ENCODE measurements at regions not wholly inside any gene's neighbourhood (a gene's known extent, or its start where the extent isn't known, plus 50 kb on each side); places are given as distances from the start of the nearest gene placed in this dataset.
A peak's percentile ranks its signal among the peaks of the same experiment; 100 is the strongest.
"Not testable (repeated sequence)": the region's sequence is repeated elsewhere in the genome, so short reads cannot be mapped to it uniquely, and the experiment has no call there.

GRCh38 chr7:150096213-150096994 is 222.6 kb downstream of the ATP6V0E2 start:
- H3K9me3 ChIP-seq; H3K27me3 ChIP-seq; H3K4me1 ChIP-seq; DNase-seq; H3K36me3 ChIP-seq; H3K4me3 ChIP-seq (ENCODE audit: low read depth, low read length): not testable (repeated sequence)

- H3K27me3 ChIP-seq; H3K4me3 ChIP-seq (ENCODE audit: low read depth, low read length); DNase-seq; H3K4me1 ChIP-seq; H3K9me3 ChIP-seq; H3K36me3 ChIP-seq: not testable (repeated sequence)
These were observed 224.6 kb upstream of the LRRC61 start for GRCh38 chr7:150098592-150098991.

GRCh38 chr7:150101282-150101681 is 221.9 kb upstream of the LRRC61 start:
- not testable (repeated sequence) for H3K9me3 ChIP-seq; DNase-seq; H3K4me1 ChIP-seq; H3K36me3 ChIP-seq; H3K4me3 ChIP-seq (ENCODE audit: low read depth, low read length); H3K27me3 ChIP-seq

DNA sequence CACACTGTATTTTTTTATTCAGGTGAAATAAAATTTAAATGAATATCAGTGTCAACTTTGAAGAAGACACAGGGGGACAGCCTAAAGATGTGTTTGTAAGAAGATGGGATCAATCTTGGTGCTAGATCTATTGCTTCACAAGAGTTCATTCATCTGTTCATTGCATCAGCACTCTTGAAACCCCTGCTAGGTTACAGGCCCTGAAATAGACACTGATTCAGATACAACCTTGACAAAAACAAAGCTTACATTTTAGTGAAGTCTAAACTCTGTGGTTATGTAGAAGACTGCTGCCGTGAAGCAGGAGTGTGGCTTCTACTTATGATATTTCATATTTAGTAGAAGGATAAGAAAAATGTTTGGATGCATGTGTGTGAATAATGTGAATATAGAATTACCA is 215.9 kb upstream of the LRRC61 start:
- not testable (repeated sequence) for H3K27me3 ChIP-seq

GRCh38 chr7:150110375-150110820 is 212.8 kb upstream of the LRRC61 start:
- H3K27me3 ChIP-seq; H3K4me3 ChIP-seq (ENCODE audit: low read depth, low read length); H3K36me3 ChIP-seq; H3K4me1 ChIP-seq; H3K9me3 ChIP-seq: not testable (repeated sequence)
- peak; percentile 87 for DNase-seq

More for the DNA sequence above, 215.9 kb upstream of the LRRC61 start:
- H3K4me1 ChIP-seq; H3K36me3 ChIP-seq; H3K9me3 ChIP-seq; DNase-seq; H3K4me3 ChIP-seq (ENCODE audit: low read depth, low read length): not testable (repeated sequence)

- not testable (repeated sequence) for H3K4me1 ChIP-seq; DNase-seq; H3K27me3 ChIP-seq; H3K36me3 ChIP-seq; H3K9me3 ChIP-seq; H3K4me3 ChIP-seq (ENCODE audit: low read depth, low read length)
These were observed 212.3 kb upstream of the LRRC61 start for GRCh38 chr7:150110882-150111281.

- not testable (repeated sequence) for H3K27me3 ChIP-seq; H3K4me1 ChIP-seq; H3K4me3 ChIP-seq (ENCODE audit: low read depth, low read length); DNase-seq; H3K36me3 ChIP-seq; H3K9me3 ChIP-seq
These were observed 211.6 kb upstream of the LRRC61 start for GRCh38 chr7:150111373-150112139.

- DNase-seq; H3K4me3 ChIP-seq (ENCODE audit: low read depth, low read length); H3K36me3 ChIP-seq; H3K27me3 ChIP-seq; H3K9me3 ChIP-seq; H3K4me1 ChIP-seq: not testable (repeated sequence)
These were observed 209.9 kb upstream of the LRRC61 start for GRCh38 chr7:150113301-150113700.

DNA sequence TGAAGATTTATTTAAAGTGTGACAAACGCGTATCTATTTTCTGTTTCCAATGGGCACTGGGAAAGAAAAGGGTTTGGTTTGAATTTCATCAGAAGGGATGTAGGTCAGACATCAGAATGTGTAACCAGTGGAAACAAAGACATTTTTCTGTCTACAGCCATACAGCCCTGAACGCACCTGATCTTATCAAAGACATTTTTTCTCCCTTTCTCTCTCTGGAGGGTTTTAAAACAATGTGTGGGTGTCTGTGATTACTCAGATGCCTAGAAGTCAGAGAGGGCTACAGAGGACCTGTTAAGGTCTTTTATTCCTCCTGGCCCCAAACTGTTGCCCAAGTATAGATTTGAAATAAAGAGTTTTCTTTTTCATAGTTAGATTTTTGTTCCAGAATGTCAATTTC is 208.6 kb upstream of the LRRC61 start:
- not testable (repeated sequence) for H3K27me3 ChIP-seq, H3K9me3 ChIP-seq, DNase-seq

GRCh38 chr7:150119966-150120365 is 203.2 kb upstream of the LRRC61 start:
- H3K4me3 ChIP-seq (ENCODE audit: low read depth, low read length); H3K4me1 ChIP-seq; H3K9me3 ChIP-seq; DNase-seq; H3K27me3 ChIP-seq; H3K36me3 ChIP-seq: not testable (repeated sequence)

More for the DNA sequence above, 208.6 kb upstream of the LRRC61 start:
- H3K4me1 ChIP-seq; H3K4me3 ChIP-seq (ENCODE audit: low read depth, low read length); H3K36me3 ChIP-seq: not testable (repeated sequence)

GRCh38 chr7:150125831-150126230 is 197.3 kb upstream of the LRRC61 start:
- not testable (repeated sequence) for H3K27me3 ChIP-seq; H3K4me3 ChIP-seq (ENCODE audit: low read depth, low read length); H3K4me1 ChIP-seq; H3K36me3 ChIP-seq; H3K9me3 ChIP-seq; DNase-seq

GRCh38 chr7:150134451-150134850 is 188.7 kb upstream of the LRRC61 start:
- not testable (repeated sequence) for H3K27me3 ChIP-seq; H3K4me3 ChIP-seq (ENCODE audit: low read depth, low read length); H3K9me3 ChIP-seq; H3K4me1 ChIP-seq; H3K36me3 ChIP-seq; DNase-seq

DNA sequence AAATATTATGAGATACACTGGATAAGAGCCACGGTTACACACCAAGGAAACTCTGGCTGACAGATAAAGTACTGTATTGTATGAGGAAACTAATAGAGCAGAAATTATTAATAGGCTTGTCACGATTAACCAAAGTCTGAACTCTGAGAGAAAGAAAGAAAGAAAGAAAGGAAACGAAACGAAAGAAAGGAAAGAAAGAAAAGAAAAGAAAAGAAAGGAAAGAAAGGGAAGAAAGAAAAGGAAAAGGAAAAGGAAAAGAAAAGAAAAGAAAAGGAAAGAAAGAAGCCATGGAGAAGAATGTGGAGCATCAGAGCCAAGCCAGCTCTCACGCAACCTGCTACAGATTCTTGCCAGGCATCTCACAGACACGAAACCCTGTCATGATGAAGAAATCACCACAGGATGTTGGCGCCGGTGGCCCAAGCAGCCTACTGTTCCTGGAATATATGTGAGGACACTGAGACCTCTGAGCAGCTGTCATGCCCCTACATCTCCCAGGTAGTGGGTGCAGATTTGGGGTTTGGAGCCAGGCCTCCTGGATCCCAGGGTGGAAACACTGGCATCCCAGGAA is 187.4 kb upstream of the LRRC61 start:
- not testable (repeated sequence) for H3K4me1 ChIP-seq; DNase-seq; H3K9me3 ChIP-seq; H3K27me3 ChIP-seq; H3K4me3 ChIP-seq (ENCODE audit: low read depth, low read length); H3K36me3 ChIP-seq

DNA sequence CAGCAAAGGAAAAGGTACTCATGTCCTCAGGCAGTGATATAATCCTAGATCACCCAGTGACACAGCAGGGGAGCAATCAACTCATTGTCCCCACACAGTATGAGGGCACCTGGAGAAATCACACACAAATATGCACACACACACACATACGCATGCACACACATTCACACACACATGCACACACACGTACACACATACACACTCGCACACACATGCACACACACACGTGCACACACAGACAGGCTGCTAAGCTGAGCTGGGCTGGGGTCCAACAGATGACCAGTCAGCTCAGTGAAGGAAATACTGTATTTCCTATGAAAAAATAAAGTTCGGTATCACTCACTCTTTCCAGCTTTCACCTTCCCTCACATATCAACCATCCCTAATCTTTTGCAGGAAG is 183.3 kb upstream of the LRRC61 start:
- H3K36me3 ChIP-seq; H3K27me3 ChIP-seq; H3K9me3 ChIP-seq; DNase-seq; H3K4me1 ChIP-seq; H3K4me3 ChIP-seq (ENCODE audit: low read depth, low read length): not testable (repeated sequence)

- DNase-seq; H3K36me3 ChIP-seq; H3K9me3 ChIP-seq; H3K4me3 ChIP-seq (ENCODE audit: low read depth, low read length); H3K27me3 ChIP-seq; H3K4me1 ChIP-seq: not testable (repeated sequence)
These were observed 181.4 kb upstream of the LRRC61 start for GRCh38 chr7:150141525-150142345.

Measured in BE2C (cell line).